K562 (cell line): ENCODE measurements at regions not wholly inside any gene's neighbourhood (a gene's known extent, or its start where the extent isn't known, plus 50 kb on each side); places are given as distances from the start of the nearest gene placed in this dataset.

Experiments used
- ATAC-seq: fragments of 200-7000 bp; cut with Tn5 transposase; 3 replicates; pipeline ENCODE4 v1.9.1; 2020; ENCODE audit warnings: moderate library complexity
- BruUV-seq: library from RNA; stranded (reverse); fragments of 400-500 nt; replicated peaks from 2 replicates; lab custom pipeline; 2021; lab: Mats Ljungman, UMichigan
- CTCF ChIA-PET: fragments of 300-600 bp; formaldehyde crosslinking; extraction: SDS; loops from one replicate; lab custom pipeline; 2021; ENCODE audit warnings: low intra/inter-chr PET ratio; lab: Yijun Ruan, JAX
- POLR2A ChIA-PET: fragments of 300-600, 350-650 bp; sonication (Branson Sonifier 250); formaldehyde crosslinking; extraction: SDS; loops from one replicate; lab custom pipeline; 2021; ENCODE audit warnings: antibody characterized with exemption, inconsistent platforms; lab: Yijun Ruan, JAX
- DNase-seq, 4 experiments: peaks; one replicate each; pipeline versions ENCODE4 v3.0.0 to v3.0.0-alpha.2; 2011 to 2018; ENCODE audit warnings: low spot score in 3 of 4, mixed read lengths in 3 of 4; ENCODE audit errors: extremely low read depth in 1 of 4
- FAIRE-seq: peaks from 2 replicates; lab custom pipeline; 2011; peaks lifted over from hg19 to GRCh38; lab: Jason Lieb, UNC
- H2AFZ ChIP-seq: 2 replicates; pipeline ENCODE4 v1.6.0; 2011; ENCODE audit warnings: low read depth, low read length, control low read depth, inconsistent platforms
- H3K27ac ChIP-seq: fragments of 200-600 bp; 3 replicates; pipeline ENCODE4 v1.8.0; 2011; ENCODE audit warnings: low read depth, mild to moderate bottlenecking, control low read depth, inconsistent platforms, low read length, moderate library complexity, mixed read lengths; ENCODE audit errors: extremely low read depth
- H3K27me3 ChIP-seq, 2 experiments: fragments of 300-600 bp in 1 of 2; 2 replicates in 1 of 2; 3 replicates in 1 of 2; pipeline versions ENCODE4 v1.6.0 to v1.8.0; 2011; ENCODE audit warnings: inconsistent platforms in 2 of 2, low read length in 2 of 2, mild to moderate bottlenecking in 1 of 2, mixed read lengths in 1 of 2, moderate library complexity in 1 of 2; ENCODE audit not compliant: control insufficient read depth in 2 of 2, insufficient read depth in 2 of 2
- H3K36me3 ChIP-seq: fragments of 300-600 bp; 3 replicates; pipeline ENCODE4 v1.8.0; 2011; ENCODE audit warnings: mild to moderate bottlenecking, low read length, inconsistent platforms; ENCODE audit not compliant: control insufficient read depth, insufficient read depth
- H3K4me1 ChIP-seq, 2 experiments: fragments of 200-600 bp in 1 of 2; replicated peaks in 1 of 2; 2 replicates in 1 of 2; 3 replicates in 1 of 2; pipeline versions ENCODE4 v1.5.1 to v1.8.0; 2011; ENCODE audit warnings: inconsistent platforms in 2 of 2, low read length in 2 of 2, mild to moderate bottlenecking in 1 of 2, mixed read lengths in 1 of 2, moderate library complexity in 1 of 2; ENCODE audit not compliant: control insufficient read depth in 2 of 2, insufficient read depth in 2 of 2
- H3K4me2 ChIP-seq: 2 replicates; pipeline ENCODE4 v1.6.1; 2011; ENCODE audit warnings: low read length, control low read depth, inconsistent platforms, mixed read lengths; ENCODE audit not compliant: insufficient read depth
- H3K4me3 ChIP-seq: fragments of 200-600 bp; sonication (generic), shearing (Covaris generic); 2 replicates; pipeline ENCODE4 v1.5.1; 2016; ENCODE audit warnings: control low read depth, inconsistent platforms
- H3K79me2 ChIP-seq: fragments of 200-600 bp; 3 replicates; pipeline ENCODE4 v1.8.0; 2011; ENCODE audit warnings: low read length, inconsistent platforms; ENCODE audit not compliant: control insufficient read depth, insufficient read depth
- H3K9ac ChIP-seq, 2 experiments: 2 replicates each; pipeline versions ENCODE4 v1.6.0 to v1.6.1; 2011; ENCODE audit warnings: low read depth in 2 of 2, low read length in 2 of 2, control low read depth in 1 of 2, inconsistent platforms in 1 of 2, mild to moderate bottlenecking in 1 of 2, mixed read lengths in 1 of 2; ENCODE audit not compliant: insufficient read depth in 1 of 2
- H3K9me1 ChIP-seq: one replicate; pipeline ENCODE4 v1.6.0; 2011; ENCODE audit warnings: inconsistent platforms, mild to moderate bottlenecking, low read length, moderate library complexity; ENCODE audit not compliant: control insufficient read depth, insufficient read depth
- H3K9me3 ChIP-seq: replicated peaks from 2 replicates; pipeline ENCODE4 v1.5.1; 2011; ENCODE audit warnings: low read depth, low read length, inconsistent platforms; ENCODE audit not compliant: control insufficient read depth, insufficient read depth
- H4K20me1 ChIP-seq: replicated peaks from 2 replicates; pipeline ENCODE4 v1.6.1; 2011; ENCODE audit warnings: low read length, inconsistent platforms, mixed read lengths; ENCODE audit not compliant: control insufficient read depth, insufficient read depth
- ARID2 ChIP-seq: fragments of 450-650 bp; IDR thresholded peaks from 2 replicates; pipeline ENCODE4 v1.6.1; 2017; ENCODE audit warnings: antibody characterized with exemption, mild to moderate bottlenecking
- CHD2 ChIP-seq: IDR thresholded peaks from 2 replicates; pipeline ENCODE4 v1.6.1; 2011; ENCODE audit warnings: low read depth, low read length
- CXXC5 ChIP-seq: fragments of 250-450 bp; sonication (Bioruptor Pico); IDR thresholded peaks from 2 replicates; pipeline ENCODE4 v1.8.0; 2022; ENCODE audit warnings: inconsistent platforms, mild to moderate bottlenecking, moderate library complexity
- MCM2 ChIP-seq: fragments of 450-650 bp; IDR thresholded peaks from 2 replicates; pipeline ENCODE4 v1.6.1; 2017; ENCODE audit warnings: low read depth, mild to moderate bottlenecking
- PHF20 ChIP-seq: fragments of 450-650 bp; IDR thresholded peaks from 2 replicates; pipeline ENCODE4 v1.6.1; 2018; ENCODE audit not compliant: partially characterized antibody
- RBM17 ChIP-seq: fragments of 200-400 bp; formaldehyde crosslinking; IDR thresholded peaks from 2 replicates; pipeline ENCODE4 v1.6.1; 2017; ENCODE audit warnings: low read depth, mild to moderate bottlenecking, low read length, borderline replicate concordance
- THRAP3 ChIP-seq: fragments of 450-650 bp; IDR thresholded peaks from 2 replicates; pipeline ENCODE4 v1.6.1; 2016; ENCODE audit warnings: mild to moderate bottlenecking, inconsistent platforms, borderline replicate concordance
- ZKSCAN1 ChIP-seq: fragments of 150-350 bp; IDR thresholded peaks from 2 replicates; pipeline ENCODE4 v1.6.1; 2016; ENCODE audit warnings: low read depth, low read length
- ZMIZ1 ChIP-seq, 2 experiments: fragments of 150-350 bp in 1 of 2; IDR thresholded peaks; 2 replicates each; pipeline ENCODE4 v1.6.1; 2012 to 2016; ENCODE audit warnings: low read depth in 2 of 2, low read length in 2 of 2, mild to moderate bottlenecking in 1 of 2, moderate library complexity in 1 of 2
- ZNF174 ChIP-seq: fragments of 250-450 bp; sonication (Bioruptor Pico); IDR thresholded peaks from 2 replicates; pipeline ENCODE4 v1.4.0; 2020; ENCODE audit warnings: mild to moderate bottlenecking
- WGBS: fragments of 100-300 bp; shearing (Covaris generic); methylation state at CpG from one replicate; pipeline ENCODE4 v1.1.6; 2016; ENCODE audit warnings: low coverage, mixed read lengths; ENCODE audit not compliant: insufficient coverage; ENCODE audit errors: missing lambda C conversion rate; 5-methylcytosine and 5-hydroxymethylcytosine counted together
- in situ Hi-C: fragments of 300-500 bp; cut with MboI; formaldehyde crosslinking; loops from 4 replicates; pipeline ENCODE4 v1.15.0; 2018; ENCODE audit warnings: inconsistent platforms, mixed read lengths
- intact Hi-C: fragments of 100-400 bp; cut with micrococcal nuclease; formaldehyde crosslinking; loops from 2 replicates; pipeline ENCODE4 v1.14.2; 2022
- TF ChIP-seq, protein P1 (sequence below): fragments of 250-450 bp; sonication (Bioruptor Pico); IDR thresholded peaks from 2 replicates; pipeline ENCODE4 v1.4.0; 2020; ENCODE audit warnings: mild to moderate bottlenecking

- no peak for DNase-seq
- Histone ChIP-seq H3K79me2 (no peaks in the 10 kb centered on the region), H3K36me3 (no peaks in the 10 kb centered on the region), H4K20me1 (no peaks in the 10 kb centered on the region), H3K27ac (no peak overlapping the region), H3K4me2 (no peak overlapping the region), H3K9ac (no peak overlapping the region), H2AFZ (no peak overlapping the region), H3K27me3 (no peaks in the 10 kb centered on the region), H3K9me1 (no peaks in the 10 kb centered on the region), H3K9me3 (no peaks in the 10 kb centered on the region), H3K4me1 (no peaks in the 10 kb centered on the region), H3K4me3 (no peak overlapping the region)
- no peak for ATAC-seq
- no TSS peak for BruUV-seq
- TF ChIP-seq CXXC5 (CRISPR knock-in tag): no peak
- TF ChIP-seq ZKSCAN1: no peak
- TF ChIP-seq ZNF174: no peak
- TF ChIP-seq THRAP3: no peak
- TF ChIP-seq PHF20: no peak
- WGBS: 1% methylated on average over 4 of the region's 4 CpGs
- CTCF ChIA-PET: no interaction called here
- in situ Hi-C loops (no loop called here), intact Hi-C loops (no loop called here)
- no peak for FAIRE-seq
- POLR2A ChIA-PET: no interaction called here
These were observed 100.4 kb upstream of the SEMA6D start for GRCh38 chr15:47616876-47617275.

GRCh38 chr15:47618241-47618640, 99.1 kb upstream of the SEMA6D start:
- no peaks in the 10 kb centered on the region for H4K20me1 ChIP-seq
- FAIRE-seq (no peak), ATAC-seq (no peak), DNase-seq (no peak)
- in situ Hi-C loops (no loop called here), intact Hi-C loops (no loop called here)
- H3K4me2 ChIP-seq: no peak overlapping the region
- ChIA-PET POLR2A (no interaction called here), CTCF (no interaction called here)
- TF ChIP-seq CHD2 (no peak), ARID2 (no peak), MCM2 (no peak), RBM17 (no peak), ZMIZ1 (IDR thresholded peaks at IDR 0.05; ENCODE audit: low read depth in 2 of 2, low read length in 2 of 2) (no peak)
- TF ChIP-seq, protein P1, sequence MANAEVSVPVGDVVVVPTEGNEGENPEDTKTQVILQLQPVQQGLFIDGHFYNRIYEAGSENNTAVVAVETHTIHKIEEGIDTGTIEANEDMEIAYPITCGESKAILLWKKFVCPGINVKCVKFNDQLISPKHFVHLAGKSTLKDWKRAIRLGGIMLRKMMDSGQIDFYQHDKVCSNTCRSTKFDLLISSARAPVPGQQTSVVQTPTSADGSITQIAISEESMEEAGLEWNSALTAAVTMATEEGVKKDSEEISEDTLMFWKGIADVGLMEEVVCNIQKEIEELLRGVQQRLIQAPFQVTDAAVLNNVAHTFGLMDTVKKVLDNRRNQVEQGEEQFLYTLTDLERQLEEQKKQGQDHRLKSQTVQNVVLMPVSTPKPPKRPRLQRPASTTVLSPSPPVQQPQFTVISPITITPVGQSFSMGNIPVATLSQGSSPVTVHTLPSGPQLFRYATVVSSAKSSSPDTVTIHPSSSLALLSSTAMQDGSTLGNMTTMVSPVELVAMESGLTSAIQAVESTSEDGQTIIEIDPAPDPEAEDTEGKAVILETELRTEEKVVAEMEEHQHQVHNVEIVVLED: no peak
- no peaks in the 10 kb centered on the region for H3K79me2 ChIP-seq
- H2AFZ ChIP-seq: no peak overlapping the region
- BruUV-seq: no TSS peak
- H3K9me3 ChIP-seq: no peaks in the 10 kb centered on the region
- WGBS: 0% methylated on average over 4 of the region's 4 CpGs
- H3K4me1 ChIP-seq: no peaks in the 10 kb centered on the region
- H3K36me3 ChIP-seq: no peaks in the 10 kb centered on the region
- H3K27ac ChIP-seq: no peak overlapping the region
- no peaks in the 10 kb centered on the region for H3K27me3 ChIP-seq
- H3K4me3 ChIP-seq: no peak overlapping the region
- H3K9ac ChIP-seq: no peak overlapping the region
- no peaks in the 10 kb centered on the region for H3K9me1 ChIP-seq
